NT2/D1 (cell line): ENCODE measurements at regions not wholly inside any gene's neighbourhood (a gene's known extent, or its start where the extent isn't known, plus 50 kb on each side); places are given as distances from the start of the nearest gene placed in this dataset.

Source experiments
- SUZ12 ChIP-seq: IDR thresholded peaks from 2 replicates; pipeline ENCODE4 v1.6.1; 2011; ENCODE audit not compliant: insufficient read length, insufficient read depth; ENCODE audit errors: extremely low read depth
- YY1 ChIP-seq: IDR thresholded peaks from 2 replicates; pipeline ENCODE4 v1.6.1; 2011; ENCODE audit not compliant: insufficient read length, insufficient read depth
- ZNF274 ChIP-seq: IDR thresholded peaks from 2 replicates; pipeline ENCODE4 v1.6.1; 2011; ENCODE audit warnings: mild to moderate bottlenecking, low read depth, low read length

DNA sequence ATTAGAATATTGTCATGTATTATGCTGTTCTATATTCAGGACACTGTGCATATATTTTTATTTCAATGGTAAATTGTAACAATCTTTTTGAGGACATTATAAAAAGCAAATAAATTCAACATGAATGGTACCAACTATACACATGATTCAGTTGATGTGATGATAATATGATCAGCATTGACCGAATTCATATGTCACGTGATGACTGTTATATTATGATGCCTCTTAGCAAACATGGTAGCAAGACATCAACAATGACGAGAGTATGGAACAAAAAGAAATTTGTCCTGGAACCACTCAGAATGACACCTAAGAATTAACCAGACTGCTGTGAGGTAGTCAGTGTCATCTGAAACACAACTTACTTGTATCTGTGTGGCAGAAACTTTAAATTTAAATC, 161.5 kb upstream of the OR13F1 start:
- TF ChIP-seq YY1 = no peak
- TF ChIP-seq ZNF274 = no peak
- no peak for TF ChIP-seq SUZ12
